Nephron progenitor cell (in vitro differentiated cells): ENCODE measurements at regions not wholly inside any gene's neighbourhood (a gene's known extent, or its start where the extent isn't known, plus 50 kb on each side); places are given as distances from the start of the nearest gene placed in this dataset.

Experiments
- DNase-seq: peaks from one replicate; pipeline ENCODE4 v3.0.0; 2021
- H3K27ac Mint-ChIP-seq: 2 replicates; pipeline ENCODE4 v1.8.0; 2021; ENCODE audit warnings: mild to moderate bottlenecking, moderate library complexity, mixed read lengths
- H3K27me3 Mint-ChIP-seq: 2 replicates; pipeline ENCODE4 v1.8.0; 2021; ENCODE audit warnings: mild to moderate bottlenecking, low read depth, mixed read lengths; ENCODE audit not compliant: poor library complexity
- H3K36me3 Mint-ChIP-seq: 2 replicates; pipeline ENCODE4 v1.8.0; 2021; ENCODE audit warnings: low read depth, mixed read lengths
- H3K4me1 Mint-ChIP-seq: 2 replicates; pipeline ENCODE4 v1.8.0; 2021; ENCODE audit warnings: mixed read lengths
- H3K4me3 Mint-ChIP-seq: 2 replicates; pipeline ENCODE4 v1.8.0; 2021; ENCODE audit warnings: mild to moderate bottlenecking, moderate library complexity, mixed read lengths
- H3K9me3 Mint-ChIP-seq: 2 replicates; pipeline ENCODE4 v1.8.0; 2021; ENCODE audit warnings: mild to moderate bottlenecking, moderate library complexity, mixed read lengths
- CTCF ChIP-seq: fragments of 200-600 bp; sonication (generic); IDR thresholded peaks from 2 replicates; pipeline ENCODE4 v1.5.0; 2021; ENCODE audit warnings: antibody characterized with exemption

DNA sequence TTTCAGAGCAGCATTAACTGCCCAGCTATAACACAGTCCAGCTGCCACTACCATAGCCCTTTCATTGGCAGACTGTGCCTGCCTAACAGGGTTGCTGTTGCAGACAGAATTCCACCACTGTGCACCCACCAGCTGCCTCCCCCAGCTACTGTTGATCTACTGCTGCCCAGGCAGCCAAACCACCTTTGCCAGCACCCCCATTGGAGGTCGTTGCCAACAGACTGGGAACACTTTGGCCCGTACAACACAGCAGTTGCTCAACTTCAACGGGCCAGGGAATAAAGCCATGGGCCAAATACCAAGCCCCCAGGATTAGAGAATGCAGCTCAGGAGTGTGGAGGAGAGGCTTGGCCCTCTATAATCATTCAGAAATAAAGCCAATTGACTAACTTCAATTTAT is 473.6 kb downstream of the CDH11 start:
- H3K36me3 Mint-ChIP-seq, result no peaks in the 10 kb centered on the region
- H3K4me3 Mint-ChIP-seq, result no peak overlapping the region
- no peaks in the 10 kb centered on the region for H3K4me1 Mint-ChIP-seq
- H3K27me3 Mint-ChIP-seq, result no peaks in the 10 kb centered on the region
- DNase-seq, result no peak
- H3K27ac Mint-ChIP-seq, result no peak overlapping the region
- H3K9me3 Mint-ChIP-seq, result peaks cover 3% of the 10 kb centered on the region
- TF ChIP-seq CTCF, result no peak

DNA sequence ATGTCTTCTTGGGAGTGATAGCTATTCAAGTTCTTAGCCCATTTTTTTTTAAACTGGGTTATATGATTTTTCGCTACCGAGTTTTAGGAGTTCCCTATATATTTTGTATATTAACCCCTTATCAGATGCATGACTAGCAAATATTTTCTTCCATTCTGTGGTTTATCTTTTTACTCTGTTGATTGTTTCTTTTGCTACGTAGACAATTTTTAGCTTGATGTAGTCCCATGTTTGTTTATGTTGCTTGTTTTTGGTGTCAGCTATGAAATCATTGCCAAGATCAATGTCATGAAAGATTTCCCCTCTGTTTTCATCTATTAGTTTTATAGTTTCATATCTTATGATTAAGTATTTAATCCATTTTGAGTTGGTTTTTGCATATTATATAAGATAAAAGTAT is 480.5 kb downstream of the CDH11 start:
- peaks cover 3% of the 10 kb centered on the region for H3K27me3 Mint-ChIP-seq

GRCh38 chr16:64638766-64639165 is 483.1 kb downstream of the CDH11 start:
- no peak overlapping the region for H3K27ac Mint-ChIP-seq
- no peak for DNase-seq
- H3K36me3 Mint-ChIP-seq, result no peaks in the 10 kb centered on the region
- H3K4me1 Mint-ChIP-seq, result no peaks in the 10 kb centered on the region
- H3K9me3 Mint-ChIP-seq, result no peaks in the 10 kb centered on the region
- peaks cover 3% of the 10 kb centered on the region for H3K27me3 Mint-ChIP-seq
- TF ChIP-seq CTCF, result no peak
- no peak overlapping the region for H3K4me3 Mint-ChIP-seq

More for the DNA sequence above, 480.5 kb downstream of the CDH11 start:
- Mint-ChIP-seq H3K27ac (no peak overlapping the region), H3K9me3 (no peaks in the 10 kb centered on the region), H3K4me1 (no peaks in the 10 kb centered on the region), H3K36me3 (no peaks in the 10 kb centered on the region), H3K4me3 (no peak overlapping the region)
- no peak for DNase-seq
- no peak for TF ChIP-seq CTCF

- no peaks in the 10 kb centered on the region for H3K27me3 Mint-ChIP-seq
- peaks cover 11% of the 10 kb centered on the region for H3K4me1 Mint-ChIP-seq
- H3K4me3 Mint-ChIP-seq, result no peak overlapping the region
- TF ChIP-seq CTCF, result no peak
- no peak overlapping the region for H3K27ac Mint-ChIP-seq
- no peaks in the 10 kb centered on the region for H3K36me3 Mint-ChIP-seq
- H3K9me3 Mint-ChIP-seq, result peaks cover 3% of the 10 kb centered on the region
- no peak for DNase-seq
These were observed 492.2 kb downstream of the CDH11 start for GRCh38 chr16:64629622-64630021.

DNA sequence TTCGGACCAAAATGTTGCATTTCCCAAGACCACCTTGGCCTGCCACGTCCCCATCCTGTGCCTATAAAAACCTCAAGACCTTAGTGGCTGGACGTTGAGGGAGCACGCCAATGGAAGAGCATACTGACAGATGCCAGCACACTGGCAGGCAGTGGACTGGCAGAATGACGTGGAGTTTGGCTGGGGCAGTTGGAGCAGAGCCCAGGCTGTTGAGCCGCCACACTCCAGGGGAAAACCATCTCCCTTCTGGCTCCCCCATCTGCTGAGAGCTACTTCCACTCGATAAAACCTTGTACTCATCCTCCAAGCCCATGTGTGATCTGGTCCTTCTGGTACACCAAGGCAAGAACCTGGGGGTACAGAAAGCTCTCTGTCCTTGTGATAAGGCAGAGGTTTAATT is 494.1 kb downstream of the CDH11 start:
- no peak overlapping the region for H3K27ac Mint-ChIP-seq

More for the DNA sequence above, 494.1 kb downstream of the CDH11 start:
- Mint-ChIP-seq H3K36me3 (no peaks in the 10 kb centered on the region), H3K4me1 (peaks cover 11% of the 10 kb centered on the region), H3K4me3 (no peak overlapping the region), H3K27me3 (no peaks in the 10 kb centered on the region), H3K9me3 (peaks cover 4% of the 10 kb centered on the region)
- TF ChIP-seq CTCF, result no peak
- DNase-seq, result no peak
